ENCODE measurements at regions not wholly inside any gene's neighbourhood (a gene's known extent, or its start where the extent isn't known, plus 50 kb on each side); places are given as distances from the start of the nearest gene placed in this dataset.
"Not testable (repeated sequence)": the region's sequence is repeated elsewhere in the genome, so short reads cannot be mapped to it uniquely, and the experiment has no call there.

DNA sequence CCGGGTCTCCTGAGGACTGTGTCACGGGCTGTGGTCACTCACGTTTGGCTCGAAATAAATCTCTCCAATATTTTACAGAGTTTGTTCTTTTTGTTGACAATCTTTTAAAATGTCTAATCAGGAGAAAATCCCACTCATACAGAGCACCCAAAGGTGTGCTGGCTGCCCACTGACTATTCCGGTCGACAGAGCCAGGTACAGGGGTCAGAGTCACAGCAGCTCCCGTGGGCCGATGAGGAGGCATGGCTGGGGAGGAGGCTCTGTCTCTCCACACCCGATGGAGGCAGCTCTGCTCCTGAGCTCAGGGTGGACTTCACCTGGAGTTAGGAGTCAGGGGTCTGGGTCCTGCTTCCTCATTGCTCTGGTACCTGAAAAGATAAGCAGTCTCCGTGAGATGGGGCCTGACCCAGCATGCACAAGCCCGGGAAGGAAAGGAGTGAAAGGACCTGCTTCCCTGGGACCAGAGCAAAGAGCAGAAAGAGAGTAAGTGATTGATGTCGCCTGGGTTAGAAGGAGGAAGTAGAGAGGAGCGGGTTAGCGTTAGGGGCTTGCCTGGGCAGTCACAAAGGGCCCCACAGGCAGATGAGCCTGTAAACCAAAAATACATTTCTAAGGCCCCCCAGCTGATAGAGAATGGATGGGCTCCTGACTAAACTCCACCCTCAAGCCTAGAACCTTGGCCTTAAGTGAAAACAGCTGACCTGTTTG, 53.5 kb upstream of the UNC93A start:
- peaks cover 2 to 17% (median 6%) of the 10 kb centered on the region in 5 experiments for H3K27me3 ChIP-seq (replicated peaks in 2 of 5; ENCODE audit: control insufficient read depth in 4 of 5, insufficient read depth in 5 of 5, low read length in 4 of 5)
- WGBS (ENCODE audit: insufficient coverage): 38% methylated on average over 7 of the region's 14 CpGs
- peaks cover 0 to 7% (median 4%) of the 10 kb centered on the region in 4 experiments for H3K4me1 ChIP-seq (ENCODE audit: control extremely low read depth in 1 of 4, control insufficient read depth in 4 of 4, insufficient read depth in 4 of 4, low read length in 3 of 4)
- no peaks in the 10 kb centered on the region for H3K36me3 ChIP-seq (ENCODE audit: control insufficient read depth in 4 of 4, insufficient read depth in 4 of 4, low read length in 3 of 4)
- no peak overlapping the region for H3K4me3 ChIP-seq (ENCODE audit: control insufficient read depth in 1 of 7, extremely low read depth in 1 of 7, insufficient read depth in 4 of 7, low read depth in 2 of 7, low read length in 6 of 7)
- H3K27ac ChIP-seq (ENCODE audit: insufficient read depth in 1 of 2, low read depth in 1 of 2, low read length in 2 of 2, poor library complexity in 1 of 2, severe bottlenecking in 2 of 2): no peak overlapping the region
- POLR2A ChIA-PET: no interaction called here
- CTCF ChIA-PET: no interaction called here
- H3K9me3 ChIP-seq (ENCODE audit: control extremely low read depth in 1 of 5, control insufficient read depth in 4 of 5, insufficient read depth in 2 of 5, low read depth in 1 of 5, low read length in 4 of 5): no peaks in the 10 kb centered on the region
- peak in 2 of 3 donors; percentile 40 to 49 for DNase-seq

DNA sequence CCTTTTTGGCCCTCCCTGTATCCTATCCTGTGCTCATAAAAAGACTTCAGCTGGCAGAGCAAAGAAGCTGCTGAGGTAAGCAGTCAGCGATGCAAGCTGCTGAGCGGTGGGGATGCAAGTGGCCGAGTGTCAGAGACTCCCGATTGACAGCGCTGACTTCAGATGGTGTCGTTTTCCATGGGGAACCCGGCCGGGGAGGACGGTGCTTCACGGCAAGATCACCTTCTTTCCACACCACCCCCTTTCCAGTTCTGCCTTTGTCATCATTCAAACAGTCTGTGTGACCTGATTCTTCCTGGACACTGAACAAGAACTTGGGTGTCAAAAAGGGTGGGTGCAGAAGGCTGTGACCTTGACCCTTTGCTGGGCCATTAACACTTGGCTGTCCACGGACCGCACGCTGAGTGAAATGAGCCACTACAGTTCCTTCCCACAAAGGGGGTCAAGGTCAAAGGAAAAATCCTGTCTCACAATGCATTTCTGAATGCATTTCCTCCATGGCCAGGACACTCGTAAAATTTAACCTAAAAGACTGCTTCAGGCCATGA, 52.9 kb upstream of the UNC93A start:
- CTCF ChIA-PET: no interaction called here
- POLR2A ChIA-PET: no interaction called here
- Histone ChIP-seq H3K9me3 (ENCODE audit: control extremely low read depth in 1 of 5, control insufficient read depth in 4 of 5, insufficient read depth in 2 of 5, low read depth in 1 of 5, low read length in 4 of 5) (no peaks in the 10 kb centered on the region), H3K36me3 (ENCODE audit: control insufficient read depth in 4 of 4, insufficient read depth in 4 of 4, low read length in 3 of 4) (no peaks in the 10 kb centered on the region), H3K4me3 (ENCODE audit: control insufficient read depth in 1 of 7, extremely low read depth in 1 of 7, insufficient read depth in 4 of 7, low read depth in 2 of 7, low read length in 6 of 7) (no peak overlapping the region), H3K27me3 (replicated peaks in 2 of 5; ENCODE audit: control insufficient read depth in 4 of 5, insufficient read depth in 5 of 5, low read length in 4 of 5) (peaks cover 0 to 11% (median 5%) of the 10 kb centered on the region in 5 experiments), H3K27ac (ENCODE audit: insufficient read depth in 1 of 2, low read depth in 1 of 2, low read length in 2 of 2, poor library complexity in 1 of 2, severe bottlenecking in 2 of 2) (no peak overlapping the region), H3K4me1 (ENCODE audit: control extremely low read depth in 1 of 4, control insufficient read depth in 4 of 4, insufficient read depth in 4 of 4, low read length in 3 of 4) (peaks cover 0 to 7% (median 4%) of the 10 kb centered on the region in 4 experiments)
- 75% methylated on average over 8 of the region's 14 CpGs for WGBS (ENCODE audit: insufficient coverage)
- DNase-seq: no peak

DNA sequence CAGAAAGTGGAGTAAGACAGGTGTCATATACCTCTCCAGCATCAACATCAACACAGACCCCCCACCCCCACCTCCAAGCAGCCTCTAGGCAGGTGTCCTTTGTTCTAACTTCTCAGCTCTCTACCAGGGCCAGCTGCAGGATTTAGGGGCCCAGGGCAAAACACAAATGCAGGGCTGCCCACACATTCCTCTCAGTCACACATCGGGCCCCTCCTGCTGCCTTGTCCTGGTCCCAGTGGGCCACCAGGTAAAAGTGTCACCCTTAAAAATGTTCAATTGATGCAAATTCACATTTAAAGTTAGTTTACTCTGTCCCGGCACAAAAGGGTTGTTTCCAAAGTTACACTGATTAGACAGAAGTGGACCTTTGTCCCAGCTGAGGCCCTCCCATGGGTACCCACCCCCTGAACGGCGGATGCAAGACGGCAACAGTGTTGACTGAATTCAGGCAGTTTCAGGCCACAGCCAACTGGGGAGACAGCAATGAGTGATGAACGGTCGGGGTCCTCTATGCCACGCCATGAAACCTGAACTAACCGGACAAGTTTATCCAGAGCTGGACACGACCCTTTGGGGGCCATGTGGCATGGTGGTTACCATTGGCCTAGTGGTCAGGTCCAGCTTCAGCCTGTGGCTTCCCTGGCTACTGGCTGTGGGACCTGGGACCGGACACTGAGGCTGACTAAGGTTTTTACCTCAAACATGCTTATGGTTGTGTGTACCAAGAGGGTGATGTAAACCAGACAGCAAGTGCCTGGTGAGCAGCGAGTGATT, 52.2 kb upstream of the UNC93A start:
- H3K4me1 ChIP-seq (ENCODE audit: control extremely low read depth in 1 of 4, control insufficient read depth in 4 of 4, insufficient read depth in 4 of 4, low read length in 3 of 4): peaks cover 0 to 7% (median 4%) of the 10 kb centered on the region in 4 experiments
- H3K27ac ChIP-seq (ENCODE audit: insufficient read depth in 1 of 2, low read depth in 1 of 2, low read length in 2 of 2, poor library complexity in 1 of 2, severe bottlenecking in 2 of 2): no peak overlapping the region
- no peak overlapping the region for H3K4me3 ChIP-seq (ENCODE audit: control insufficient read depth in 1 of 7, extremely low read depth in 1 of 7, insufficient read depth in 4 of 7, low read depth in 2 of 7, low read length in 6 of 7)
- no peaks in the 10 kb centered on the region for H3K9me3 ChIP-seq (ENCODE audit: control extremely low read depth in 1 of 5, control insufficient read depth in 4 of 5, insufficient read depth in 2 of 5, low read depth in 1 of 5, low read length in 4 of 5)
- peaks cover 0 to 6% (median 0%) of the 10 kb centered on the region in 5 experiments for H3K27me3 ChIP-seq (replicated peaks in 2 of 5; ENCODE audit: control insufficient read depth in 4 of 5, insufficient read depth in 5 of 5, low read length in 4 of 5)
- ChIA-PET POLR2A (no interaction called here), CTCF (no interaction called here)
- DNase-seq: no peak
- WGBS (ENCODE audit: insufficient coverage): 94% methylated on average over 11 of the region's 12 CpGs
- no peaks in the 10 kb centered on the region for H3K36me3 ChIP-seq (ENCODE audit: control insufficient read depth in 4 of 4, insufficient read depth in 4 of 4, low read length in 3 of 4)

DNA sequence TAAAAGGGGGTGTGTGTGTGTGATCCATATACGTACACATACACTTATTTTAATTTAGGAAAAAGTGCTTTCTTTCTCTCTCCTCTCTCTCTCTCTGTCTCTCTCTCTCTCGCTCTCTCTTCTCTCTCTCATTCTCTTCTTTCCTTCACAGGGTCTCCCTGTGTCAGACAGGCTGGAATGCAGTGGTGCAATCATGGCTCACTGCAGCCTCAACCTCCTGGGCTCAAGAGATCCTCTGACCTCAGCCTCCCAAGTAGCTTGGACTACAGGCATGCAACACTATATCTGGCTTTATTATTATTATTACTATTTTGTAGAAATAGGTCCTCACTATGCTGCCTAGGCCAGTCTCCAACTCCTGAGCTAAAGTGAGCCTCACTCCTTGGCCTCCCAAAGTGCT, 51.6 kb upstream of the UNC93A start:
- H3K27me3 ChIP-seq (replicated peaks in 2 of 5; ENCODE audit: control insufficient read depth in 4 of 5, insufficient read depth in 5 of 5, low read length in 4 of 5); H3K9me3 ChIP-seq (ENCODE audit: control extremely low read depth in 1 of 5, control insufficient read depth in 4 of 5, insufficient read depth in 2 of 5, low read depth in 1 of 5, low read length in 4 of 5); H3K4me3 ChIP-seq (ENCODE audit: control insufficient read depth in 1 of 7, extremely low read depth in 1 of 7, insufficient read depth in 4 of 7, low read depth in 2 of 7, low read length in 6 of 7); H3K36me3 ChIP-seq (ENCODE audit: control insufficient read depth in 4 of 4, insufficient read depth in 4 of 4, low read length in 3 of 4); H3K4me1 ChIP-seq (ENCODE audit: control extremely low read depth in 1 of 4, control insufficient read depth in 4 of 4, insufficient read depth in 4 of 4, low read length in 3 of 4); DNase-seq; POLR2A ChIA-PET; CTCF ChIA-PET; H3K27ac ChIP-seq (ENCODE audit: insufficient read depth in 1 of 2, low read depth in 1 of 2, low read length in 2 of 2, poor library complexity in 1 of 2, severe bottlenecking in 2 of 2): not testable (repeated sequence)
- WGBS (ENCODE audit: insufficient coverage): 100% methylated on average over 1 of the region's 2 CpGs

DNA sequence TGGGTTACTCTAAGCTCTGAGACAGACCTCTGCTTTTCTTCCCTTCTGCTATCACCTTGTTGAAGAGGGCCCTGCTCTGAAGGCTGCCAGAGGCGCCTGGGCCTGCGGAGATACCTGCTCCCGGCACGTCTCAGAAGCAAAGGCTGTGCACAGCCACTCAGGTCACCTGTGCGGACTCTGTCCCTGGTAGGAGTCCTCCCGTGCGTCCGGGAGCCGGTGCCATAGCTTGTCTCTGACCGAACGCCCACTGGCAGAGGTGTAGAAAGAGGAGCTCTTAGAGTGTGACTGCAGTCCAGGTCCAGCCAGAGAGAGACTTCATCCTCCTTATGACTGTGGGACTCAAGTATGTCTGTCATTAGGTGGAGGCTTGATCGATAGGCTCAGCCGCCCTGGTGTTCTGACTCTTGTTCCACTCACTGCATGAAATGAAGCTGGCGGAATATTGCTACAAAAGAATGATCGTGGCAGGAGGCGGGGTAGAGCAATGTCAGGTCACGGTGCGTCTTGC, 51.0 kb upstream of the UNC93A start:
- POLR2A ChIA-PET: no interaction called here
- no peak for DNase-seq
- 83% methylated on average over 8 of the region's 18 CpGs for WGBS (ENCODE audit: insufficient coverage)

More for the DNA sequence above, 51.0 kb upstream of the UNC93A start:
- Histone ChIP-seq H3K4me1 (ENCODE audit: control extremely low read depth in 1 of 4, control insufficient read depth in 4 of 4, insufficient read depth in 4 of 4, low read length in 3 of 4) (peaks cover 0 to 4% (median 1%) of the 10 kb centered on the region in 4 experiments), H3K4me3 (ENCODE audit: control insufficient read depth in 1 of 7, extremely low read depth in 1 of 7, insufficient read depth in 4 of 7, low read depth in 2 of 7, low read length in 6 of 7) (no peak overlapping the region), H3K27me3 (replicated peaks in 2 of 5; ENCODE audit: control insufficient read depth in 4 of 5, insufficient read depth in 5 of 5, low read length in 4 of 5) (peaks cover 0 to 11% (median 4%) of the 10 kb centered on the region in 5 experiments), H3K9me3 (ENCODE audit: control extremely low read depth in 1 of 5, control insufficient read depth in 4 of 5, insufficient read depth in 2 of 5, low read depth in 1 of 5, low read length in 4 of 5) (no peaks in the 10 kb centered on the region), H3K27ac (ENCODE audit: insufficient read depth in 1 of 2, low read depth in 1 of 2, low read length in 2 of 2, poor library complexity in 1 of 2, severe bottlenecking in 2 of 2) (no peak overlapping the region), H3K36me3 (ENCODE audit: control insufficient read depth in 4 of 4, insufficient read depth in 4 of 4, low read length in 3 of 4) (no peaks in the 10 kb centered on the region)
- CTCF ChIA-PET: no interaction called here

Measured in common myeloid progenitor, CD34-positive (primary cell).